ENCODE measurements at regions not wholly inside any gene's neighbourhood (a gene's known extent, or its start where the extent isn't known, plus 50 kb on each side); places are given as distances from the start of the nearest gene placed in this dataset.

GRCh38 chr4:15375667-15376066 lies 52.2 kb upstream of the C1QTNF7 start:
- no peaks in the 10 kb centered on the region for H3F3A ChIP-seq (replicated peaks; ENCODE audit: low read depth)
- Mint-ChIP-seq H3K4me1 (peaks cover 25% of the 10 kb centered on the region), H3K9me3 (no peaks in the 10 kb centered on the region), H3K36me3 (ENCODE audit: low read depth) (no peaks in the 10 kb centered on the region), H3K27me3 (ENCODE audit: insufficient read depth, low read depth, poor library complexity) (no peaks in the 10 kb centered on the region), H3K27ac (no peak overlapping the region), H3K4me3 (no peak overlapping the region)
- peaks cover 31% of the 10 kb centered on the region for H3K4me1 ChIP-seq (ENCODE audit: insufficient read depth)
- H3K27me3 ChIP-seq (ENCODE audit: insufficient read depth), result no peaks in the 10 kb centered on the region
- H2AFZ ChIP-seq, result no peak overlapping the region; the same call in 1 of the 2 replicates
- H3K79me2 ChIP-seq (replicated peaks; ENCODE audit: insufficient read depth), result no peaks in the 10 kb centered on the region
- no peak overlapping the region for H3K27ac ChIP-seq (ENCODE audit: low read depth)
- peaks cover 17% of the 10 kb centered on the region for H3K9me2 ChIP-seq (ENCODE audit: insufficient read depth)
- peak overlapping the region; percentile 2; the same call in 1 of the 2 replicates for H3K4me2 ChIP-seq
- no peak overlapping the region for H3K4me3 ChIP-seq
- H4K20me1 ChIP-seq (replicated peaks; ENCODE audit: insufficient read depth), result no peaks in the 10 kb centered on the region
- no peak for DNase-seq (ENCODE audit: low spot score)
- no peak for ATAC-seq
- H3K36me3 ChIP-seq (ENCODE audit: insufficient read depth), result no peaks in the 10 kb centered on the region
- no peak for TF ChIP-seq NANOG (IDR thresholded peaks at IDR 0.05; ENCODE audit: borderline replicate concordance)
- TF ChIP-seq CREB1 (CRISPR knock-in tag; IDR thresholded peaks at IDR 0.05; ENCODE audit: low read depth), result no peak
- TF ChIP-seq, protein P1, sequence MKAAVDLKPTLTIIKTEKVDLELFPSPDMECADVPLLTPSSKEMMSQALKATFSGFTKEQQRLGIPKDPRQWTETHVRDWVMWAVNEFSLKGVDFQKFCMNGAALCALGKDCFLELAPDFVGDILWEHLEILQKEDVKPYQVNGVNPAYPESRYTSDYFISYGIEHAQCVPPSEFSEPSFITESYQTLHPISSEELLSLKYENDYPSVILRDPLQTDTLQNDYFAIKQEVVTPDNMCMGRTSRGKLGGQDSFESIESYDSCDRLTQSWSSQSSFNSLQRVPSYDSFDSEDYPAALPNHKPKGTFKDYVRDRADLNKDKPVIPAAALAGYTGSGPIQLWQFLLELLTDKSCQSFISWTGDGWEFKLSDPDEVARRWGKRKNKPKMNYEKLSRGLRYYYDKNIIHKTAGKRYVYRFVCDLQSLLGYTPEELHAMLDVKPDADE (IDR thresholded peaks at IDR 0.05), result no peak
- no peak for TF ChIP-seq POLR2AphosphoS5 (IDR thresholded peaks at IDR 0.05; ENCODE audit: low read depth)
- TF ChIP-seq CTCF (conservative IDR thresholded peaks at IDR 0.05; ENCODE audit: low read depth in 2 of 2), result no peak
- no peak for TF ChIP-seq STAT1 (IDR thresholded peaks at IDR 0.05; ENCODE audit: unreplicated experiment)

GRCh38 chr4:15376145-15376544 lies 51.7 kb upstream of the C1QTNF7 start:
- Mint-ChIP-seq H3K9me3 (no peaks in the 10 kb centered on the region), H3K4me3 (no peak overlapping the region), H3K36me3 (ENCODE audit: low read depth) (no peaks in the 10 kb centered on the region), H3K27ac (peak overlapping the region; percentile 37; the same call in 1 of the 2 replicates), H3K4me1 (peaks cover 25% of the 10 kb centered on the region), H3K27me3 (ENCODE audit: insufficient read depth, low read depth, poor library complexity) (no peaks in the 10 kb centered on the region)
- peak overlapping the region; percentile 16; the same call in 1 of the 2 replicates for H3K27ac ChIP-seq (ENCODE audit: low read depth)
- H4K20me1 ChIP-seq (replicated peaks; ENCODE audit: insufficient read depth), result no peaks in the 10 kb centered on the region
- peaks cover 31% of the 10 kb centered on the region for H3K4me1 ChIP-seq (ENCODE audit: insufficient read depth)
- peak overlapping the region; percentile 2; the same call in 1 of the 2 replicates for H3K4me2 ChIP-seq
- DNase-seq (ENCODE audit: low spot score) (no peak), ATAC-seq (no peak; the same call in 2 of the 3 replicates)
- no peak overlapping the region for H2AFZ ChIP-seq
- H3K36me3 ChIP-seq (ENCODE audit: insufficient read depth), result no peaks in the 10 kb centered on the region
- no peaks in the 10 kb centered on the region for H3F3A ChIP-seq (replicated peaks; ENCODE audit: low read depth)
- peaks cover 17% of the 10 kb centered on the region for H3K9me2 ChIP-seq (ENCODE audit: insufficient read depth)
- H3K4me3 ChIP-seq, result no peak overlapping the region
- no peaks in the 10 kb centered on the region for H3K27me3 ChIP-seq (ENCODE audit: insufficient read depth)
- no peaks in the 10 kb centered on the region for H3K79me2 ChIP-seq (replicated peaks; ENCODE audit: insufficient read depth)
- TF ChIP-seq ZNF331 (CRISPR knock-in tag; IDR thresholded peaks at IDR 0.05; ENCODE audit: low read depth), result no peak
- TF ChIP-seq NANOG (IDR thresholded peaks at IDR 0.05; ENCODE audit: borderline replicate concordance), result no peak
- no peak for TF ChIP-seq STAT1 (IDR thresholded peaks at IDR 0.05; ENCODE audit: unreplicated experiment)
- no peak for TF ChIP-seq EZH2phosphoT487 (IDR thresholded peaks at IDR 0.05; ENCODE audit: unreplicated experiment)
- TF ChIP-seq CTCF (conservative IDR thresholded peaks at IDR 0.05; ENCODE audit: low read depth in 2 of 2), result no peak
- TF ChIP-seq ZNF114 (CRISPR knock-in tag; IDR thresholded peaks at IDR 0.05), result no peak
- TF ChIP-seq JUNB (IDR thresholded peaks at IDR 0.05; ENCODE audit: unreplicated experiment), result no peak
- no peak for TF ChIP-seq CREB1 (CRISPR knock-in tag; IDR thresholded peaks at IDR 0.05; ENCODE audit: low read depth)
- TF ChIP-seq, protein P2, sequence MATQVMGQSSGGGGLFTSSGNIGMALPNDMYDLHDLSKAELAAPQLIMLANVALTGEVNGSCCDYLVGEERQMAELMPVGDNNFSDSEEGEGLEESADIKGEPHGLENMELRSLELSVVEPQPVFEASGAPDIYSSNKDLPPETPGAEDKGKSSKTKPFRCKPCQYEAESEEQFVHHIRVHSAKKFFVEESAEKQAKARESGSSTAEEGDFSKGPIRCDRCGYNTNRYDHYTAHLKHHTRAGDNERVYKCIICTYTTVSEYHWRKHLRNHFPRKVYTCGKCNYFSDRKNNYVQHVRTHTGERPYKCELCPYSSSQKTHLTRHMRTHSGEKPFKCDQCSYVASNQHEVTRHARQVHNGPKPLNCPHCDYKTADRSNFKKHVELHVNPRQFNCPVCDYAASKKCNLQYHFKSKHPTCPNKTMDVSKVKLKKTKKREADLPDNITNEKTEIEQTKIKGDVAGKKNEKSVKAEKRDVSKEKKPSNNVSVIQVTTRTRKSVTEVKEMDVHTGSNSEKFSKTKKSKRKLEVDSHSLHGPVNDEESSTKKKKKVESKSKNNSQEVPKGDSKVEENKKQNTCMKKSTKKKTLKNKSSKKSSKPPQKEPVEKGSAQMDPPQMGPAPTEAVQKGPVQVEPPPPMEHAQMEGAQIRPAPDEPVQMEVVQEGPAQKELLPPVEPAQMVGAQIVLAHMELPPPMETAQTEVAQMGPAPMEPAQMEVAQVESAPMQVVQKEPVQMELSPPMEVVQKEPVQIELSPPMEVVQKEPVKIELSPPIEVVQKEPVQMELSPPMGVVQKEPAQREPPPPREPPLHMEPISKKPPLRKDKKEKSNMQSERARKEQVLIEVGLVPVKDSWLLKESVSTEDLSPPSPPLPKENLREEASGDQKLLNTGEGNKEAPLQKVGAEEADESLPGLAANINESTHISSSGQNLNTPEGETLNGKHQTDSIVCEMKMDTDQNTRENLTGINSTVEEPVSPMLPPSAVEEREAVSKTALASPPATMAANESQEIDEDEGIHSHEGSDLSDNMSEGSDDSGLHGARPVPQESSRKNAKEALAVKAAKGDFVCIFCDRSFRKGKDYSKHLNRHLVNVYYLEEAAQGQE (IDR thresholded peaks at IDR 0.05; ENCODE audit: unreplicated experiment), result no peak
